ENCODE measurements at regions not wholly inside any gene's neighbourhood (a gene's known extent, or its start where the extent isn't known, plus 50 kb on each side); places are given as distances from the start of the nearest gene placed in this dataset.

DNA sequence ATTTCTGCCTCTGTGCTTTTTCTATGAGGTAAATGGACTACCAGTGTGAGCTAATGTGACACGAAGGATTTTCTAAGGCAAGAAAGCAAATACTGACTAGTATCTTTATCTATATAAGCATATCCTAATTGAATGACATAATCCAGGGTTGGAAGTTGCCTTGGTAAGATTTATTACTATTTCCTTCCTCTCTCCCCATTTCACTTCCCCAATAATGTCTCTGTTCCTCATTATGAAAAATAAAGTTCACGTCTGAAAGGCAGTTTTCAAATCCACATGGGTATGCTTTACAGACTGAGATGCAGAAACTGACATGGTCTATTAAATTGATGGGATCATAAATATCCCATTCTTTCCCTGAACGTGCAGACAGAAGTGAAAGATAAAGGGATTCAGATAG is 86.0 kb downstream of the DTWD1 start:
- Histone ChIP-seq H3K27ac (ENCODE audit: low read length) (no peak overlapping the region), H3K4me1 (ENCODE audit: control insufficient read depth, insufficient read depth, low read length) (no peaks in the 10 kb centered on the region), H3K9me3 (ENCODE audit: control insufficient read depth in 2 of 2, low read length in 2 of 2) (peaks cover 0 to 6% of the 10 kb centered on the region in 2 donors), H3K4me3 (ENCODE audit: low read length in 2 of 2) (no peak overlapping the region), H3K27me3 (ENCODE audit: control insufficient read depth in 1 of 2, insufficient read depth in 2 of 2, low read length in 2 of 2) (no peaks in the 10 kb centered on the region), H3K9ac (ENCODE audit: low read length in 2 of 2) (no peak overlapping the region), H3K36me3 (ENCODE audit: control insufficient read depth in 2 of 2, insufficient read depth in 2 of 2, low read length in 2 of 2) (no peaks in the 10 kb centered on the region)

DNA sequence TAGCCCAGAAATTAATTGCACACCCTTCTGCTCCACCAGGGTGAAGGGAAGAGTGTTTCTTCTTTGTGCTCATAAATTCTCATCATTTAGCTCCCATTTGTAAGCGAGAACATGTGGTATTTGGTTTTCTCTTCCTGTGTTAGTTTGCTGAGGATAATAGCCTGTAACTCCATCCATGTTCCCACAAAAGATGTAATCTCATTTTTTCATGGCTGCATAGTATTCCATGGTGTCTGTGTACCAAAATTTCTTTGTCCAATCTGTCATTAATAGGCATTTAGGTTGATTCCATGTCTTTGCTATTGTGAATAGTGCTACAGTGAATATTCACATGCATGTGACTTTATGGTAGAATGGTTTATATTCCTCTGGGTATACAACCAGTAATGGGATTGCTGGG is 86.8 kb downstream of the DTWD1 start:
- Histone ChIP-seq H3K4me3 (ENCODE audit: low read length in 2 of 2) (no peak overlapping the region), H3K9me3 (ENCODE audit: control insufficient read depth in 2 of 2, low read length in 2 of 2) (peaks cover 0 to 6% of the 10 kb centered on the region in 2 donors), H3K9ac (ENCODE audit: low read length in 2 of 2) (no peak overlapping the region), H3K27me3 (ENCODE audit: control insufficient read depth in 1 of 2, insufficient read depth in 2 of 2, low read length in 2 of 2) (no peaks in the 10 kb centered on the region), H3K27ac (ENCODE audit: low read length) (no peak overlapping the region), H3K4me1 (ENCODE audit: control insufficient read depth, insufficient read depth, low read length) (no peaks in the 10 kb centered on the region), H3K36me3 (ENCODE audit: control insufficient read depth in 2 of 2, insufficient read depth in 2 of 2, low read length in 2 of 2) (no peaks in the 10 kb centered on the region)

DNA sequence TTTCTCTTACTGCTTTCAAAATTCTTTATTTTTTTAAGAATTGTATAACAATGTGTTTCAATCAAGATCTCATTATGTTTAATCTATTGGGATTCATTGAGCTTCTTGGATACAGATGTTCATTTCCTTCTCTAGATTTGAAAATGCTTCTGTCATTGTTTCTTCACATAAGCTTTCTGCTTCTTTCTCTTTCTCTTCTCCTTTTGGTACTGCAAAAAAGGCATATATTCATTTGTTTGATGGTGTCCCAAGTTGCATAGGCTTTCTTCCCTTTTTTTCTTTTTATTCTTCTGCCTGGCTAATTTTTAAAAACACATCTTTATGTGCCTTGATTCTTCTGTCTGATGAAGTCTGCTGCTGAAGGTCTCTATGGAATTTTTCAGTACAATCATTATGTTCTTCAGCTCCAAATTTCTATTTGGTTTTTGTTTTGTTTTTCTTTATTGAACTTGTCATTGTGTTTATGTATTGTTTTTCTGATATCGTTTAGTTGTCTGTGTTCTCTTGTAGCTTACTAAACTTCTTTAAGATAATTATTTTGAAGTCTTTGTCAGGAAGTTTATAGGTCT is 88.9 kb downstream of the DTWD1 start:
- no peak overlapping the region for H3K27ac ChIP-seq (ENCODE audit: low read length)
- H3K4me1 ChIP-seq (ENCODE audit: control insufficient read depth, insufficient read depth, low read length) = no peaks in the 10 kb centered on the region
- no peaks in the 10 kb centered on the region for H3K27me3 ChIP-seq (ENCODE audit: control insufficient read depth in 1 of 2, insufficient read depth in 2 of 2, low read length in 2 of 2)
- H3K9me3 ChIP-seq (ENCODE audit: control insufficient read depth in 2 of 2, low read length in 2 of 2) = peaks cover 0 to 6% of the 10 kb centered on the region in 2 donors
- no peak overlapping the region for H3K4me3 ChIP-seq (ENCODE audit: low read length in 2 of 2)
- H3K36me3 ChIP-seq (ENCODE audit: control insufficient read depth in 2 of 2, insufficient read depth in 2 of 2, low read length in 2 of 2) = no peaks in the 10 kb centered on the region
- H3K9ac ChIP-seq (ENCODE audit: low read length in 2 of 2) = no peak overlapping the region

DNA sequence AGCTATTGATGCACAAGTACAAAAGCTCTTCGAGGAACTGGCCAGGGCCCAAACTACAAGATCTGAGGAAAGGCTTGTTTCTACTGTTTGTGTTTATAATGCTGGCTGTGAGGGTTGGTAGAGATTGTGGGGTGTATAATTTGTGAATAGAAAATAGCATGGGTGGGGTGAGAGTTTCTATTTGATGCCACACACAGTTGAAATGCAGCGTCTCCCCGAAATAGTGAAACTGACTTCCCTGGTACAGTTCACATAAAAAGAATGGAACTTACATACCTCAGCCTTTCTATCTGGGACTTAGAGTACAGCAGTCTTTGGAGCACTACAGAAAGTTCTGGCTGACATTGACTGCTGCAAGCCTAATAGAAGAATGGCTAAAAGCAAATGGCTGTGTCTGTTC is 91.3 kb downstream of the DTWD1 start:
- no peak overlapping the region for H3K9ac ChIP-seq (ENCODE audit: low read length in 2 of 2)
- H3K36me3 ChIP-seq (ENCODE audit: control insufficient read depth in 2 of 2, insufficient read depth in 2 of 2, low read length in 2 of 2) = no peaks in the 10 kb centered on the region
- H3K27me3 ChIP-seq (ENCODE audit: control insufficient read depth in 1 of 2, insufficient read depth in 2 of 2, low read length in 2 of 2) = no peaks in the 10 kb centered on the region
- H3K27ac ChIP-seq (ENCODE audit: low read length) = no peak overlapping the region
- peak overlapping the region in 1 of 2 donors; percentile 36 for H3K4me3 ChIP-seq (ENCODE audit: low read length in 2 of 2)
- H3K9me3 ChIP-seq (ENCODE audit: control insufficient read depth in 2 of 2, low read length in 2 of 2) = peaks cover 0 to 6% of the 10 kb centered on the region in 2 donors
- no peaks in the 10 kb centered on the region for H3K4me1 ChIP-seq (ENCODE audit: control insufficient read depth, insufficient read depth, low read length)

DNA sequence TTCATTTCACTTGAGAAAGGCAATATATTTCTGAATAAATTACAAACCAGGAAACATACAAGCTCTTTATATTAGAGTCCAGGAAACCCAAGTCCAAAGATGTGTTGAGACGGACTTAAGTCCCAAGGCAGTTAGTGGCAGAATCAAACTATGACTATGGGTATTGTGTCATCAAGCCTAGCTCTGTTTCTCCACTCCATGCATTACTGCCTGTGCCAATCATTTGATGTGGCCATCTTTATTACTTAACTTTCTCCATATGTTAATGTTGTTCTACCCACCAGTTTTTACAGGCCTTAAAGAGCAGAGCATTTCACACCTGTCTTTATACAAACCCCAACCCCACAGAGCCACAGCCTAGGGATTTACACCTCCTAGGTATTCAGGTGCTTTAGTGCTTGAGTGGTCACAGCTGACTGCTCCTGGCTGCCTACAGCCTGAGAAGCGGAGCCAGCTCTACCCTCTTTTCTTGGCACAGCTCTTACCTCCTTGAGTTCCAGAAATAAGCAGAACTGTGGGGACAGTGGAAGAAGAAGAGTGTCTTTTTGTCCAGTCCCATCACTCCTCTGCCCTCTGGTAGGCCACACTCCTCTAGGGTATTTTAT is 92.1 kb downstream of the DTWD1 start:
- H3K4me3 ChIP-seq (ENCODE audit: low read length in 2 of 2) = no peak overlapping the region
- H3K27ac ChIP-seq (ENCODE audit: low read length) = no peak overlapping the region
- no peak overlapping the region for H3K9ac ChIP-seq (ENCODE audit: low read length in 2 of 2)
- H3K4me1 ChIP-seq (ENCODE audit: control insufficient read depth, insufficient read depth, low read length) = no peaks in the 10 kb centered on the region
- no peaks in the 10 kb centered on the region for H3K27me3 ChIP-seq (ENCODE audit: control insufficient read depth in 1 of 2, insufficient read depth in 2 of 2, low read length in 2 of 2)
- no peaks in the 10 kb centered on the region for H3K36me3 ChIP-seq (ENCODE audit: control insufficient read depth in 2 of 2, insufficient read depth in 2 of 2, low read length in 2 of 2)
- peaks cover 0 to 6% of the 10 kb centered on the region in 2 donors for H3K9me3 ChIP-seq (ENCODE audit: control insufficient read depth in 2 of 2, low read length in 2 of 2)

DNA sequence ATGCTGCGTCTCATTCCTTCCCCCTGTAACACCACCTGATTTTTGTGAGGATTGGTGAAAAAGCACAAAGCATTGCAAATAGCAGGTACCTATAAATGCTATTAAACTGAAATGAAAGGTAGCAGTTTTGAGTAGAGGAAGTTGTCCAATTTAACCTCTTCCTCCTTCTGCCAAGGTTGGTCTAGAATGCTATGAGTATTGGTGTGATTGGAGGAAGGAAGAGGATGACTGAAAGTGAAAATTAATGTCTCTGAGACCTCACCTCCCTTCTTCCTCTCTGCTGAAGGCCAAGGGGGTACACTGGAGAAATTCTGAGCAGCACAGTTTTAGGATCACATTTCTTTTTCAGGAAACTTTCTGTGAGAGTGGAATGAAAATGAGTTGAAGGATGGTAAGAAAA is 94.4 kb downstream of the DTWD1 start:
- no peak overlapping the region for H3K9ac ChIP-seq (ENCODE audit: low read length in 2 of 2)
- H3K27me3 ChIP-seq (ENCODE audit: control insufficient read depth in 1 of 2, insufficient read depth in 2 of 2, low read length in 2 of 2) = no peaks in the 10 kb centered on the region
- H3K4me1 ChIP-seq (ENCODE audit: control insufficient read depth, insufficient read depth, low read length) = no peaks in the 10 kb centered on the region
- no peak overlapping the region for H3K27ac ChIP-seq (ENCODE audit: low read length)
- no peak overlapping the region for H3K4me3 ChIP-seq (ENCODE audit: low read length in 2 of 2)
- no peaks in the 10 kb centered on the region for H3K36me3 ChIP-seq (ENCODE audit: control insufficient read depth in 2 of 2, insufficient read depth in 2 of 2, low read length in 2 of 2)
- H3K9me3 ChIP-seq (ENCODE audit: control insufficient read depth in 2 of 2, low read length in 2 of 2) = peaks cover 0 to 3% of the 10 kb centered on the region in 2 donors

DNA sequence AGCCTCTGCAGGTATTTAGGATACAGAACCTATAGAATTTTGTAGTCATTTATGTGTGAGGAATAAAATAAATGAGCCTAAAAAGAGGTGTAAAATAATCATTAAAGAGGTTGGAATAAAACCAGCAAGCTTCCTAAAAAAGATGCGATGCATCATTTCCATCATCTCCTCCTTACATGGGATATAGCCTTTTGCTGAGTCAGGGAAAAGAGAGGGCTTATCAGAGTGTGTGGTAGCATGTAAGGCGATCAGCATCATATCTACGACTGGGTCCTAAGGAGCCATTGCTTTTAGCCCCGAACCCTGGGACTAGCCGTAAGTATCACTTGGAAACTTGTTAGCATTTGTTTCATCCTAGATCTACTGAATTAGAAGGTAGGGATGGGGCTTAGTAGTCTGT is 94.9 kb downstream of the DTWD1 start:
- Histone ChIP-seq H3K4me3 (ENCODE audit: low read length in 2 of 2) (no peak overlapping the region), H3K27me3 (ENCODE audit: control insufficient read depth in 1 of 2, insufficient read depth in 2 of 2, low read length in 2 of 2) (no peaks in the 10 kb centered on the region), H3K36me3 (ENCODE audit: control insufficient read depth in 2 of 2, insufficient read depth in 2 of 2, low read length in 2 of 2) (no peaks in the 10 kb centered on the region), H3K4me1 (ENCODE audit: control insufficient read depth, insufficient read depth, low read length) (no peaks in the 10 kb centered on the region), H3K27ac (ENCODE audit: low read length) (no peak overlapping the region), H3K9me3 (ENCODE audit: control insufficient read depth in 2 of 2, low read length in 2 of 2) (no peaks in the 10 kb centered on the region), H3K9ac (ENCODE audit: low read length in 2 of 2) (no peak overlapping the region)

DNA sequence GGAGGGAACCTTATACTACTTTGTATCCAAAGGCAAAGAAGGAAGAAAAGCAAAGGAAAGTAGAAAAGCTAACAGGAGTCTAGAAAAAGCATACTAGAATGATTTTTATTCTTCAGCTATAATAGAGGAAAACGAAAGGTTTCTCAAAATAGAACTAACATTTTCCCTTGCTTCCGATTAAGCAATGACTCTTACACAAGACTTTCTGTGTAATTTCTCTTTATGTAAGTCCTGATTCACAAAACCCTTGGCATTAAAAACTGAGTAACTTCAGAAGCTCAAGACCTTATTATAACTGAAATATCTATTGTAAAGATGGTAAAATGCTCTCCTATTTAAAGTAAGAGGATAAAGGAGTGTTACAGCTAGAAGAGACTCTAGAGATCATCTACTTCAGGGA is 97.4 kb downstream of the DTWD1 start:
- no peaks in the 10 kb centered on the region for H3K9me3 ChIP-seq (ENCODE audit: control insufficient read depth in 2 of 2, low read length in 2 of 2)
- H3K9ac ChIP-seq (ENCODE audit: low read length in 2 of 2) = no peak overlapping the region
- no peaks in the 10 kb centered on the region for H3K27me3 ChIP-seq (ENCODE audit: control insufficient read depth in 1 of 2, insufficient read depth in 2 of 2, low read length in 2 of 2)
- H3K36me3 ChIP-seq (ENCODE audit: control insufficient read depth in 2 of 2, insufficient read depth in 2 of 2, low read length in 2 of 2) = no peaks in the 10 kb centered on the region
- peak overlapping the region; percentile 26 for H3K27ac ChIP-seq (ENCODE audit: low read length)
- H3K4me1 ChIP-seq (ENCODE audit: control insufficient read depth, insufficient read depth, low read length) = no peaks in the 10 kb centered on the region
- H3K4me3 ChIP-seq (ENCODE audit: low read length in 2 of 2) = no peak overlapping the region

DNA sequence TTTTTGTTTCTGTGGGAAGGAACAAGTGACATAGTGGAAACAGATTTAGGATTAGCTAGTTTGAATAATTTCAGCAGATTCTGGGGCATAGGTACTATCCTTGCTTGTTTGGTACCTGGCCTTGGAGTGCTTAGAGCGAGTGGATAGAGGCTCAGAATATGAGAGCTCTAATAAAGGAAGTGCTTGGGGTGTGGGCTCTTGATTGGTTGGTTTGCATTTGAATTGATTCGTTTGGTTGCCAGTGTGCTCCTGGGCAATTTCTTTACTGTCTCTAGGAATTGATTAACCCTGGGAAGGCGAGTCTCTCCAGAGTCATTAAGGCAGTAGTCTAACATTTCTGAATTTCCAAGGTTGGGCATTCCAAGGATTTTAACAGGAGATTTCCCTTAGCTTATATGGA is 98.0 kb downstream of the DTWD1 start:
- Histone ChIP-seq H3K9ac (ENCODE audit: low read length in 2 of 2) (no peak overlapping the region), H3K4me3 (ENCODE audit: low read length in 2 of 2) (no peak overlapping the region), H3K27ac (ENCODE audit: low read length) (peak overlapping the region; percentile 26), H3K36me3 (ENCODE audit: control insufficient read depth in 2 of 2, insufficient read depth in 2 of 2, low read length in 2 of 2) (no peaks in the 10 kb centered on the region), H3K27me3 (ENCODE audit: control insufficient read depth in 1 of 2, insufficient read depth in 2 of 2, low read length in 2 of 2) (no peaks in the 10 kb centered on the region), H3K4me1 (ENCODE audit: control insufficient read depth, insufficient read depth, low read length) (no peaks in the 10 kb centered on the region), H3K9me3 (ENCODE audit: control insufficient read depth in 2 of 2, low read length in 2 of 2) (no peaks in the 10 kb centered on the region)

DNA sequence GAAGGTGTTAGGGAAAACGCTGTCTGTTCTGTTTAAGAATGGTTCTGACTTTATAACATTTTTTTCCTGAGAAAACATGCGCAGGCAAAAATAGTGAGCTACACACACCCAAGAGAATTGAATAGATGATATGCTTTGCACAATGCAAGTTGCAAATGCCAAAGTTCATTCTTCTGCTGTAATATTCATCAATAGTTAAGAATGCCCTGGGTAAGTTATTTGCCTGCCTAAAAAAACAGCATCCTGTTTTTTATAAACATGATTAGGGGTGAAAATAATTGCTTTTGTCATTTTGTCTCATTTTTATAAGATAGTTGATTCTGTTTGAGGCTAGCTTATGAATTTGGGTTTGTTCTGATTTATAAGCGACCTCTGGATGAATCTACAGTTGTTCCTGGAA is 99.4 kb downstream of the DTWD1 start:
- H3K4me3 ChIP-seq (ENCODE audit: low read length in 2 of 2) = no peak overlapping the region
- H3K27ac ChIP-seq (ENCODE audit: low read length) = no peak overlapping the region
- H3K36me3 ChIP-seq (ENCODE audit: control insufficient read depth in 2 of 2, insufficient read depth in 2 of 2, low read length in 2 of 2) = no peaks in the 10 kb centered on the region
- H3K4me1 ChIP-seq (ENCODE audit: control insufficient read depth, insufficient read depth, low read length) = no peaks in the 10 kb centered on the region
- H3K9ac ChIP-seq (ENCODE audit: low read length in 2 of 2) = no peak overlapping the region
- H3K9me3 ChIP-seq (ENCODE audit: control insufficient read depth in 2 of 2, low read length in 2 of 2) = no peaks in the 10 kb centered on the region
- no peaks in the 10 kb centered on the region for H3K27me3 ChIP-seq (ENCODE audit: control insufficient read depth in 1 of 2, insufficient read depth in 2 of 2, low read length in 2 of 2)

DNA sequence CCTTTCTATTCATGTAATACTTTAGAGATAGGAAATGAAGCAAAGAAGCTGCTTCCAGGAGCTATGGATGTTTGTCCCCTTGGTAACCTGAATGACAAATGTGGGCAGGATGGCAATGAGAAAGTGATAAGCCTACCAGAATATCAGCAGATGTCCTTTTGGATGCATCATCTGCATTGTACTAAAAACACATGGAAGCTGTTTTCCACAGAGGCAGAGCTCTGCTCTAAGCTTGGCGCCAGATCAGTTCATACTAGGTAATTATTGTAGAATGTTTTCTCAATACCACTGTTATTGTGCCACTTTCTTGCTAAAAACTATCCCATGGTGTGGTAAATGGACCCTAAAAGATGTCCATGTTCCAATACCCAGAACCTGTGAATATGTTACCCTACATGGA is 100.2 kb downstream of the DTWD1 start:
- H3K9ac ChIP-seq (ENCODE audit: low read length in 2 of 2) = no peak overlapping the region
- H3K27me3 ChIP-seq (ENCODE audit: control insufficient read depth in 1 of 2, insufficient read depth in 2 of 2, low read length in 2 of 2) = no peaks in the 10 kb centered on the region
- no peak overlapping the region for H3K4me3 ChIP-seq (ENCODE audit: low read length in 2 of 2)
- H3K36me3 ChIP-seq (ENCODE audit: control insufficient read depth in 2 of 2, insufficient read depth in 2 of 2, low read length in 2 of 2) = no peaks in the 10 kb centered on the region
- H3K4me1 ChIP-seq (ENCODE audit: control insufficient read depth, insufficient read depth, low read length) = no peaks in the 10 kb centered on the region
- H3K9me3 ChIP-seq (ENCODE audit: control insufficient read depth in 2 of 2, low read length in 2 of 2) = no peaks in the 10 kb centered on the region
- H3K27ac ChIP-seq (ENCODE audit: low read length) = no peak overlapping the region

All from stomach smooth muscle (tissue), 2 donors.